ENCODE measurements at regions not wholly inside any gene's neighbourhood (a gene's known extent, or its start where the extent isn't known, plus 50 kb on each side); places are given as distances from the start of the nearest gene placed in this dataset.

DNA sequence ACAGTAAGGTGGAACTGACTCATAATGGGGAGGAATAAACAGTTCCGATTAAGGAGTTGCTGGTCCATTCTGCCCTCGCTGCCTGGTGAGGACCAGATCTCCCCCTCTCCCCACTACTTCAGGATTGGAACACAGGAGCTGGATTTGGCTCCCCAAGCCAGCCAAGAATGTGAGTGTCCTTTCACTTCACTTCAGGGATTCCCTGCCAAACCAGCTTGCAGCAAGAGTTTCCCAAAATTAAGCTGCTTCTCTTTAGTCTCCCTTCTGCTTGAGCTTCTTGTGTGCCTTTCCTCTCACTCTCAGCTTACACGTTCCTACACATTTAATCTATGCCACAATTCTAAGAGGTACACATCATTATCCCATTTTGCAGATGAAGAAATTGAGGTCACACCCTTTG, 234.1 kb downstream of the BUD13 start:
- Histone ChIP-seq H3K4me3 (ENCODE audit: low read depth in 1 of 3, low read length in 3 of 3) (no peak overlapping the region), H3K27me3 (ENCODE audit: control insufficient read depth in 4 of 4, insufficient read depth in 4 of 4, low read length in 3 of 4) (no peaks in the 10 kb centered on the region), H3K36me3 (ENCODE audit: control insufficient read depth in 4 of 4, insufficient read depth in 3 of 4, low read depth in 1 of 4, low read length in 3 of 4) (no peaks in the 10 kb centered on the region), H3K9me3 (ENCODE audit: control insufficient read depth in 4 of 4, low read length in 3 of 4) (peaks cover 0 to 3% (median 0%) of the 10 kb centered on the region in 4 donors), H3K27ac (ENCODE audit: low read depth in 1 of 2, low read length in 2 of 2) (no peak overlapping the region), H3K4me1 (ENCODE audit: control insufficient read depth in 4 of 4, insufficient read depth in 4 of 4, low read length in 3 of 4) (no peaks in the 10 kb centered on the region), H3K9ac (ENCODE audit: low read depth in 1 of 2, low read length in 2 of 2) (no peak overlapping the region)
- 84% methylated on average over 3 of the region's 3 CpGs for WGBS
- DNase-seq (ENCODE audit: low spot score): no peak
- TF ChIP-seq HNF4G (IDR thresholded peaks at IDR 0.05): no peak
- TF ChIP-seq HNF4A (conservative IDR thresholded peaks at IDR 0.05): no peak
- no peak for TF ChIP-seq FOXA2 (IDR thresholded peaks at IDR 0.05)
- TF ChIP-seq, protein P1, sequence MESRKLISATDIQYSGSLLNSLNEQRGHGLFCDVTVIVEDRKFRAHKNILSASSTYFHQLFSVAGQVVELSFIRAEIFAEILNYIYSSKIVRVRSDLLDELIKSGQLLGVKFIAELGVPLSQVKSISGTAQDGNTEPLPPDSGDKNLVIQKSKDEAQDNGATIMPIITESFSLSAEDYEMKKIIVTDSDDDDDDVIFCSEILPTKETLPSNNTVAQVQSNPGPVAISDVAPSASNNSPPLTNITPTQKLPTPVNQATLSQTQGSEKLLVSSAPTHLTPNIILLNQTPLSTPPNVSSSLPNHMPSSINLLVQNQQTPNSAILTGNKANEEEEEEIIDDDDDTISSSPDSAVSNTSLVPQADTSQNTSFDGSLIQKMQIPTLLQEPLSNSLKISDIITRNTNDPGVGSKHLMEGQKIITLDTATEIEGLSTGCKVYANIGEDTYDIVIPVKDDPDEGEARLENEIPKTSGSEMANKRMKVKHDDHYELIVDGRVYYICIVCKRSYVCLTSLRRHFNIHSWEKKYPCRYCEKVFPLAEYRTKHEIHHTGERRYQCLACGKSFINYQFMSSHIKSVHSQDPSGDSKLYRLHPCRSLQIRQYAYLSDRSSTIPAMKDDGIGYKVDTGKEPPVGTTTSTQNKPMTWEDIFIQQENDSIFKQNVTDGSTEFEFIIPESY (IDR thresholded peaks at IDR 0.05): no peak
- TF ChIP-seq, protein P2, sequence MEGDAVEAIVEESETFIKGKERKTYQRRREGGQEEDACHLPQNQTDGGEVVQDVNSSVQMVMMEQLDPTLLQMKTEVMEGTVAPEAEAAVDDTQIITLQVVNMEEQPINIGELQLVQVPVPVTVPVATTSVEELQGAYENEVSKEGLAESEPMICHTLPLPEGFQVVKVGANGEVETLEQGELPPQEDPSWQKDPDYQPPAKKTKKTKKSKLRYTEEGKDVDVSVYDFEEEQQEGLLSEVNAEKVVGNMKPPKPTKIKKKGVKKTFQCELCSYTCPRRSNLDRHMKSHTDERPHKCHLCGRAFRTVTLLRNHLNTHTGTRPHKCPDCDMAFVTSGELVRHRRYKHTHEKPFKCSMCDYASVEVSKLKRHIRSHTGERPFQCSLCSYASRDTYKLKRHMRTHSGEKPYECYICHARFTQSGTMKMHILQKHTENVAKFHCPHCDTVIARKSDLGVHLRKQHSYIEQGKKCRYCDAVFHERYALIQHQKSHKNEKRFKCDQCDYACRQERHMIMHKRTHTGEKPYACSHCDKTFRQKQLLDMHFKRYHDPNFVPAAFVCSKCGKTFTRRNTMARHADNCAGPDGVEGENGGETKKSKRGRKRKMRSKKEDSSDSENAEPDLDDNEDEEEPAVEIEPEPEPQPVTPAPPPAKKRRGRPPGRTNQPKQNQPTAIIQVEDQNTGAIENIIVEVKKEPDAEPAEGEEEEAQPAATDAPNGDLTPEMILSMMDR (IDR thresholded peaks at IDR 0.05; ENCODE audit: low read depth, low read length, missing input control): no peak
- TF ChIP-seq GABPA (IDR thresholded peaks at IDR 0.05 in 1 of 2, conservative IDR thresholded peaks at IDR 0.05 in 1 of 2): no peak
- TF ChIP-seq, protein P3, sequence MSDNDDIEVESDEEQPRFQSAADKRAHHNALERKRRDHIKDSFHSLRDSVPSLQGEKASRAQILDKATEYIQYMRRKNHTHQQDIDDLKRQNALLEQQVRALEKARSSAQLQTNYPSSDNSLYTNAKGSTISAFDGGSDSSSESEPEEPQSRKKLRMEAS (IDR thresholded peaks at IDR 0.05): no peak
- no peak for TF ChIP-seq NR2F2 (IDR thresholded peaks at IDR 0.05)
- no peak for TF ChIP-seq YY1 (IDR thresholded peaks at IDR 0.05)
- TF ChIP-seq, protein P4, sequence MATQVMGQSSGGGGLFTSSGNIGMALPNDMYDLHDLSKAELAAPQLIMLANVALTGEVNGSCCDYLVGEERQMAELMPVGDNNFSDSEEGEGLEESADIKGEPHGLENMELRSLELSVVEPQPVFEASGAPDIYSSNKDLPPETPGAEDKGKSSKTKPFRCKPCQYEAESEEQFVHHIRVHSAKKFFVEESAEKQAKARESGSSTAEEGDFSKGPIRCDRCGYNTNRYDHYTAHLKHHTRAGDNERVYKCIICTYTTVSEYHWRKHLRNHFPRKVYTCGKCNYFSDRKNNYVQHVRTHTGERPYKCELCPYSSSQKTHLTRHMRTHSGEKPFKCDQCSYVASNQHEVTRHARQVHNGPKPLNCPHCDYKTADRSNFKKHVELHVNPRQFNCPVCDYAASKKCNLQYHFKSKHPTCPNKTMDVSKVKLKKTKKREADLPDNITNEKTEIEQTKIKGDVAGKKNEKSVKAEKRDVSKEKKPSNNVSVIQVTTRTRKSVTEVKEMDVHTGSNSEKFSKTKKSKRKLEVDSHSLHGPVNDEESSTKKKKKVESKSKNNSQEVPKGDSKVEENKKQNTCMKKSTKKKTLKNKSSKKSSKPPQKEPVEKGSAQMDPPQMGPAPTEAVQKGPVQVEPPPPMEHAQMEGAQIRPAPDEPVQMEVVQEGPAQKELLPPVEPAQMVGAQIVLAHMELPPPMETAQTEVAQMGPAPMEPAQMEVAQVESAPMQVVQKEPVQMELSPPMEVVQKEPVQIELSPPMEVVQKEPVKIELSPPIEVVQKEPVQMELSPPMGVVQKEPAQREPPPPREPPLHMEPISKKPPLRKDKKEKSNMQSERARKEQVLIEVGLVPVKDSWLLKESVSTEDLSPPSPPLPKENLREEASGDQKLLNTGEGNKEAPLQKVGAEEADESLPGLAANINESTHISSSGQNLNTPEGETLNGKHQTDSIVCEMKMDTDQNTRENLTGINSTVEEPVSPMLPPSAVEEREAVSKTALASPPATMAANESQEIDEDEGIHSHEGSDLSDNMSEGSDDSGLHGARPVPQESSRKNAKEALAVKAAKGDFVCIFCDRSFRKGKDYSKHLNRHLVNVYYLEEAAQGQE (IDR thresholded peaks at IDR 0.05): no peak
- TF ChIP-seq, protein P5, sequence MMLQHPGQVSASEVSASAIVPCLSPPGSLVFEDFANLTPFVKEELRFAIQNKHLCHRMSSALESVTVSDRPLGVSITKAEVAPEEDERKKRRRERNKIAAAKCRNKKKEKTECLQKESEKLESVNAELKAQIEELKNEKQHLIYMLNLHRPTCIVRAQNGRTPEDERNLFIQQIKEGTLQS (IDR thresholded peaks at IDR 0.05): no peak
- TF ChIP-seq FOXA1 (IDR thresholded peaks at IDR 0.05): no peak
- no peak for TF ChIP-seq TAF1 (conservative IDR thresholded peaks at IDR 0.05)
- TF ChIP-seq JUND (IDR thresholded peaks at IDR 0.05): no peak
- no peak for TF ChIP-seq RXRA (IDR thresholded peaks at IDR 0.05)
- no peak for TF ChIP-seq EGR1 (IDR thresholded peaks at IDR 0.05; ENCODE audit: low read depth in 2 of 2)
- no peak for TF ChIP-seq SP1 (IDR thresholded peaks at IDR 0.05)
- no peak for TF ChIP-seq RAD21 (IDR thresholded peaks at IDR 0.05)
